Caco-2 (cell line): ENCODE measurements at regions not wholly inside any gene's neighbourhood (a gene's known extent, or its start where the extent isn't known, plus 50 kb on each side); places are given as distances from the start of the nearest gene placed in this dataset.

Experiments used
- BruUV-seq: library from RNA; stranded (reverse); fragments of 400-500 nt; replicated peaks from 2 replicates; lab custom pipeline; 2021; lab: Mats Ljungman, UMichigan
- CTCF ChIA-PET: fragments of 300-600 bp; sonication (Branson Sonifier 250); formaldehyde crosslinking; loops from one replicate; lab custom pipeline; 2022; ENCODE audit warnings: antibody characterized with exemption; lab: Charles Lee
- POLR2A ChIA-PET: fragments of 300-600 bp; sonication (Branson Sonifier 250); formaldehyde crosslinking; loops from one replicate; lab custom pipeline; 2022; ENCODE audit warnings: antibody characterized with exemption; lab: Charles Lee
- DNase-seq, 2 experiments: peaks; one replicate each; pipeline versions ENCODE4 v3.0.0 to v3.0.0-alpha.2; 2020 to 2022
- H3K27me3 ChIP-seq: replicated peaks from 2 replicates; pipeline ENCODE4 v1.6.0; 2011; ENCODE audit warnings: low read length; ENCODE audit not compliant: control insufficient read depth, insufficient read depth
- H3K36me3 ChIP-seq: 2 replicates; pipeline ENCODE4 v1.5.1; 2011; ENCODE audit warnings: low read length; ENCODE audit not compliant: control insufficient read depth, insufficient read depth
- H3K4me1 ChIP-seq: fragments of 250-450 bp; sonication (Bioruptor Pico); 2 replicates; pipeline ENCODE4 v1.5.1; 2020; ENCODE audit warnings: mild to moderate bottlenecking
- H3K4me3 ChIP-seq: 2 replicates; pipeline ENCODE4 v1.5.1; 2011; ENCODE audit warnings: low read depth, mild to moderate bottlenecking, control low read depth, low read length
- H3K9me3 ChIP-seq: fragments of 250-450 bp; sonication (Bioruptor Pico); 2 replicates; pipeline ENCODE4 v1.5.1; 2020; ENCODE audit warnings: mild to moderate bottlenecking, moderate library complexity
- H3K27ac Mint-ChIP-seq: one replicate; pipeline ENCODE4 v1.8.0; 2022; ENCODE audit warnings: mixed read lengths; ENCODE audit not compliant: unreplicated experiment
- H3K27me3 Mint-ChIP-seq: one replicate; pipeline ENCODE4 v1.8.0; 2022; ENCODE audit warnings: mixed read lengths; ENCODE audit not compliant: insufficient read depth, unreplicated experiment
- H3K36me3 Mint-ChIP-seq: one replicate; pipeline ENCODE4 v1.8.0; 2022; ENCODE audit warnings: mild to moderate bottlenecking, mixed read lengths; ENCODE audit not compliant: insufficient read depth, unreplicated experiment
- H3K4me1 Mint-ChIP-seq: one replicate; pipeline ENCODE4 v1.8.0; 2022; ENCODE audit warnings: low read depth, mixed read lengths; ENCODE audit not compliant: unreplicated experiment
- H3K4me3 Mint-ChIP-seq: one replicate; pipeline ENCODE4 v1.8.0; 2022; ENCODE audit warnings: mild to moderate bottlenecking, moderate library complexity, mixed read lengths; ENCODE audit not compliant: unreplicated experiment
- H3K9me3 Mint-ChIP-seq: one replicate; pipeline ENCODE4 v1.8.0; 2022; ENCODE audit warnings: mixed read lengths; ENCODE audit not compliant: unreplicated experiment
- CTCF ChIP-seq, 2 experiments: fragments of 200-600 bp in 1 of 2; IDR thresholded peaks; 1 replicate in 1 of 2; 2 replicates in 1 of 2; pipeline versions ENCODE4 v1.5.1 to v1.8.0; 2011 to 2022; ENCODE audit warnings: antibody characterized with exemption in 1 of 2, control low read depth in 1 of 2, inconsistent platforms in 1 of 2, low read depth in 1 of 2, low read length in 1 of 2, mild to moderate bottlenecking in 1 of 2, moderate library complexity in 1 of 2; ENCODE audit not compliant: insufficient read depth in 1 of 2, severe bottlenecking in 1 of 2, unreplicated experiment in 1 of 2
- intact Hi-C: fragments of 100-400 bp; cut with micrococcal nuclease; formaldehyde crosslinking; loops from one replicate; pipeline ENCODE4 v1.10.0; 2022; ENCODE audit not compliant: unreplicated experiment

- H3K36me3 Mint-ChIP-seq, result no peaks in the 10 kb centered on the region
- H3K9me3 Mint-ChIP-seq, result no peaks in the 10 kb centered on the region
- no peaks in the 10 kb centered on the region for H3K27me3 Mint-ChIP-seq
- Histone ChIP-seq H3K4me1 (peaks cover 10% of the 10 kb centered on the region), H3K27me3 (no peaks in the 10 kb centered on the region; the same call in 1 of the 2 replicates), H3K9me3 (no peaks in the 10 kb centered on the region), H3K36me3 (no peaks in the 10 kb centered on the region), H3K4me3 (no peak overlapping the region)
- ChIA-PET POLR2A (no interaction called here), CTCF (no interaction called here)
- H3K4me1 Mint-ChIP-seq, result peaks cover 11% of the 10 kb centered on the region
- no peak for DNase-seq
- no peak for TF ChIP-seq CTCF (IDR thresholded peaks at IDR 0.05; ENCODE audit: insufficient read depth in 1 of 2, low read depth in 1 of 2, low read length in 1 of 2, severe bottlenecking in 1 of 2, unreplicated experiment in 1 of 2)
- no TSS peak for BruUV-seq
- no peak overlapping the region for H3K4me3 Mint-ChIP-seq
- intact Hi-C loops, result no loop called here
- no peak overlapping the region for H3K27ac Mint-ChIP-seq
Observed at GRCh38 chr1:10945991-10946509, 66.4 kb upstream of the TARDBP start.

GRCh38 chr1:10947181-10947580 lies 65.3 kb upstream of the TARDBP start:
- no peaks in the 10 kb centered on the region for H3K36me3 ChIP-seq
- Mint-ChIP-seq H3K9me3 (no peaks in the 10 kb centered on the region), H3K27ac (no peak overlapping the region), H3K4me3 (no peak overlapping the region), H3K36me3 (no peaks in the 10 kb centered on the region), H3K4me1 (peaks cover 11% of the 10 kb centered on the region), H3K27me3 (no peaks in the 10 kb centered on the region)
- ChIA-PET CTCF (no interaction called here), POLR2A (no interaction called here)
- intact Hi-C loops, result no loop called here
- no peak overlapping the region for H3K4me3 ChIP-seq
- no peak for TF ChIP-seq CTCF (IDR thresholded peaks at IDR 0.05; ENCODE audit: insufficient read depth in 1 of 2, low read depth in 1 of 2, low read length in 1 of 2, severe bottlenecking in 1 of 2, unreplicated experiment in 1 of 2)
- H3K27me3 ChIP-seq, result no peaks in the 10 kb centered on the region; the same call in 1 of the 2 replicates
- no peak for DNase-seq
- BruUV-seq, result no TSS peak
- peaks cover 10% of the 10 kb centered on the region for H3K4me1 ChIP-seq
- H3K9me3 ChIP-seq, result no peaks in the 10 kb centered on the region

DNA sequence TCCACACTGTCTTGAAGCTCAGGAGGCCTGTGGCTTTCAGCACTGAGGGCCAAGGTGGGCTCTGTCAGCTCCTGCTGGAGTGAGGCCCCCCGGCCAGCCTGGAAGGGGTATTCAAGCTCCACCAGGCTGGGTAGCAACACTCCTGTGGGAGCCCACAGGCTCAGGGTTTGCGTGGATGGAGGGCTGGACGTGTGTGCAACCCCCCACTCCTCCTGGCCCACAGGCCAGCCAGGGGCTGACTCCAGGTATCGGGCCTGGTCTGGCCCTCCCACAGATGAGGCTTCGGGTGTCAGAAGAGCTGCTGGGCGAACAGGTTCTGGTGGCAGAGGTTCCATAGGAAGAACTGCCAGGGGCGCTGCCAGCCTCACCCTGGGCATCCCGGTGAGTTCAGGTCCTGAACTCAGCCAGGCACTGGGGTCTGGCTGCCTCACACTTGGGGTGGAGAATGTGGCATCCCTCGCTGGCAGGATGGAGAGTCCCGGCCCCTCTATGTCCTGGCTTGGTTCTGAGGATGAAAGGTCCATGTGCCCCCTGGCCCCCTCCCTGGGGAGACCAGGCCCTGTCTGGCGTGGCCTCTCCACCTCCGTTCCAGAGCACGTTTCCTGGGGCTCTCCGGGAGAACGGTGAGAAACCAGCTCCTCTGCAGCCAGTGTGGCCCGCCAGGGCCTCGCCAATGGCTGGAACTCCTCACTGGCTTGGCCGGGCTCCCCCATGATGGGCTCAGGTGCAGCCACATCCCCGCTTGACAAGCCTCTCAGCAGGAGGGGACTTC lies 64.6 kb upstream of the TARDBP start:
- no peak for DNase-seq
- CTCF ChIA-PET, result no interaction called here
- H3K27me3 Mint-ChIP-seq, result no peaks in the 10 kb centered on the region

More for the DNA sequence above, 64.6 kb upstream of the TARDBP start:
- Mint-ChIP-seq H3K4me3 (no peak overlapping the region), H3K4me1 (peaks cover 11% of the 10 kb centered on the region), H3K9me3 (no peaks in the 10 kb centered on the region), H3K27ac (no peak overlapping the region), H3K36me3 (no peaks in the 10 kb centered on the region)
- no peaks in the 10 kb centered on the region for H3K9me3 ChIP-seq
- POLR2A ChIA-PET, result no interaction called here
- no peak overlapping the region for H3K4me3 ChIP-seq
- peaks cover 10% of the 10 kb centered on the region for H3K4me1 ChIP-seq
- no peak for TF ChIP-seq CTCF (IDR thresholded peaks at IDR 0.05; ENCODE audit: insufficient read depth in 1 of 2, low read depth in 1 of 2, low read length in 1 of 2, severe bottlenecking in 1 of 2, unreplicated experiment in 1 of 2)
- H3K27me3 ChIP-seq, result no peaks in the 10 kb centered on the region; the same call in 1 of the 2 replicates
- intact Hi-C loops, result no loop called here
- BruUV-seq, result no TSS peak
- no peaks in the 10 kb centered on the region for H3K36me3 ChIP-seq
